Activated CD4-positive, alpha-beta T cell treated with anti-CD3 and anti-CD28 coated beads, Interleukin-10, Interleukin-2, amounts not matched to agents 100 ng/mL and 50 ng/mL, durations not matched to agents 16 hours and 8 hours (primary cell): ENCODE measurements at regions not wholly inside any gene's neighbourhood (a gene's known extent, or its start where the extent isn't known, plus 50 kb on each side); places are given as distances from the start of the nearest gene placed in this dataset.
"Not testable (repeated sequence)": the region's sequence is repeated elsewhere in the genome, so short reads cannot be mapped to it uniquely, and the experiment has no call there.

Experiments used
- DNase-seq: peaks from one replicate; pipeline ENCODE4 v3.0.0-alpha.2; 2020

GRCh38 chr6:71733970-71734899 is 152.1 kb upstream of the RIMS1 start:
- DNase-seq, result no peak

DNA sequence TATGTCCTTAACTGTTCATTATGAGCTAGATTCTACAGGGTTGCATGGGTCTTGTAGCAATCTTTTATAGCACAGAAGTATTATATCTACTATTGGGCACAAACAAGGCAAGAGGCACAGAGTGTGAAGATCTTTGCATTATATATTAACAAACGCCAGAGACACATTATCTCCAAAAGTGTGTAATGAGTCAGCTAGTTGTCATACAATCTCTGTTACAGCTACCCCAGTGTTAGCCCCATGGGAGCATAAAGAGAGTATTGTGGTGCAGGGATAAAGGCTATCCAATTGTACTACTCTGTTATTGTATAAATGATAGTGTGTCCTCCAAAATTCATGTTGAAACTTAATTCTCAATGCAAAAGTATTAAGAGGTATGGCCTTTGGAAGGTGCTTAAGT is 148.4 kb upstream of the RIMS1 start:
- DNase-seq, result no peak

- DNase-seq, result no peak
Observed at GRCh38 chr6:71745525-71745924, 140.8 kb upstream of the RIMS1 start.

DNA sequence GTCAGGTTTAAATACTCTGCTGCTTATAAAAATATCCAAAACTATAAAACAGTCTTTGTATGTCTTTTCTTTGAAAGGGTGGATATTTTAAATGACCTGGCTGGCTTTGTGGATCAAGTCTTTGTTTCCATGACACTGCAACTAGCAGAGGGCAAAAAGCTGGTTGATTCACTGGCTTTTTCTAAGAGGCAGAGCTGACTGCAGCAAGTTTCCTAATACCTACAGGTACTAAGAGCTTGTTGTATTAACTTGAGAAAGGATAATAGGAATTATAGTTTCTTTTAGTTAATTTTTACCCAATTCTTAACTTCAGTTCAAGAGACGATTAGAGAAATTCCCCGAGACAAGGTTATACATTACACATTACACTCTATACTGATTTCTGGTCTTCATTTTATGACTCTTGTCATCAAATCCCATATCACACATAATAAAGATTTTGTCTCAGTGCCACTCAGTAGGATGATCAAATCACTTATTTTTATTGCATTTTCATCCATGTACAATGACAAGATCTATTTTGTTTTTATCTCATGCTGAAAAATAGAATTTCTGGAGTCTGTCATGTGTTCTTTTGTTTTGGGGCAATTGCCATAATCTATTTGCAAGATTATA is 120.1 kb upstream of the RIMS1 start:
- DNase-seq, result no peak

- DNase-seq, result no peak
Observed at GRCh38 chr6:71766796-71767195, 119.6 kb upstream of the RIMS1 start.

- DNase-seq, result no peak
Observed at GRCh38 chr6:71768356-71768755, 118.0 kb upstream of the RIMS1 start.

GRCh38 chr6:71808865-71809264 is 77.5 kb upstream of the RIMS1 start:
- no peak for DNase-seq

DNA sequence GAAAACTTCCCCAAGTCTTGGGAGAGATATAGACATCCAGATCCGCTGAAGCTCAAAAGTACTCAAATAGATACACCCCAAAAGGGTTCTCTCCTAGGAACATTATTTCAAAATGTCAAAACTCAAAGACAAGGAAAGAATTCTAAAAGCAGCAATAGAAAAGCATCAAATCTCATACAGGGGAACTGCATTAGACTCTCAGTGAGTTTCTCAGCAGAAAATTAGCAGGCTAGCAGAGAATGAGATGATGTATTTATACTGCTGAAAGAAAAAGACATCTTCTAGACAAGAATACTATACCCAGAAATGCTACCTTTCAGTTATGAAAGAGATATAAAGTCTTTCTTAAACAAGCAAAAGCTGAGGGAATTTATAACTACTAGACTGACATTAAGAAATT is 75.5 kb upstream of the RIMS1 start:
- no peak for DNase-seq

- DNase-seq, result peak; percentile 17
Observed at GRCh38 chr6:71822625-71823024, 63.7 kb upstream of the RIMS1 start.

DNA sequence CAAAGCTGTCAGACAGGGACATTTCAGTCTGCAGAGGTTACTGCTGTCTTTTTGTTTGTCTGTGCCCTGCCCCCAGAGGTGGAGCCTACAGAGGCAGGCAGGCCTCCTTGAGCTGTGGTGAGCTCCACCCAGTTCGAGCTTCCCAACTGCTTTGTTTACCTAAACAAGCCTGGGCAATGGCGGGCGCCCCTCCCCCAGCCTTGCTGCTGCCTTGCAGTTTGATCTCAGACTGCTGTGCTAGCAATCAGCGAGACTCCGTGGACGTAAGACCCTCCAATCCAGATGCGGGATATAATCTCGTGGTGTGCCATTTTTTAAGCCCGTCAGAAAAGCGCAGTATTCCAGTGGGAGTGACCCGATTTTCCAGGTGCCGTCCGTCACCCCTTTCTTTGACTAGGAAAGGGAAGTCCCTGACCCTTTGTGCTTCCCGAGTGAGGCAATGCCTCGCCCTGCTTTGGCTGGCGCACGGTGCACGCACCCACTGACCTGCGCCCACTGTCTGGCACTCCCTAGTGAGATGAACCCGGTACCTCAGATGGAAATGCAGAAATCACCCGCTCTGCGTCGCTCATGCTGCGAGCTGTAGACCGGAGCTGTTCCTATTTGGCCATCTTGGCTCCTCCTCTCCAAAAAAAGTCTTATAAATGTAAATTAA is 54.1 kb upstream of the RIMS1 start:
- DNase-seq, result not testable (repeated sequence)
